ENCODE measurements at regions not wholly inside any gene's neighbourhood (a gene's known extent, or its start where the extent isn't known, plus 50 kb on each side); places are given as distances from the start of the nearest gene placed in this dataset.

- ChIA-PET POLR2A (no interaction called here), CTCF (no interaction called here)
- Histone ChIP-seq H3K36me3 (ENCODE audit: control insufficient read depth, insufficient read depth, low read length) (no peaks in the 10 kb centered on the region), H3K4me3 (ENCODE audit: low read depth, low read length) (no peak overlapping the region), H3K27me3 (ENCODE audit: control insufficient read depth, insufficient read depth, low read length) (no peaks in the 10 kb centered on the region)
- TF ChIP-seq, protein P1, sequence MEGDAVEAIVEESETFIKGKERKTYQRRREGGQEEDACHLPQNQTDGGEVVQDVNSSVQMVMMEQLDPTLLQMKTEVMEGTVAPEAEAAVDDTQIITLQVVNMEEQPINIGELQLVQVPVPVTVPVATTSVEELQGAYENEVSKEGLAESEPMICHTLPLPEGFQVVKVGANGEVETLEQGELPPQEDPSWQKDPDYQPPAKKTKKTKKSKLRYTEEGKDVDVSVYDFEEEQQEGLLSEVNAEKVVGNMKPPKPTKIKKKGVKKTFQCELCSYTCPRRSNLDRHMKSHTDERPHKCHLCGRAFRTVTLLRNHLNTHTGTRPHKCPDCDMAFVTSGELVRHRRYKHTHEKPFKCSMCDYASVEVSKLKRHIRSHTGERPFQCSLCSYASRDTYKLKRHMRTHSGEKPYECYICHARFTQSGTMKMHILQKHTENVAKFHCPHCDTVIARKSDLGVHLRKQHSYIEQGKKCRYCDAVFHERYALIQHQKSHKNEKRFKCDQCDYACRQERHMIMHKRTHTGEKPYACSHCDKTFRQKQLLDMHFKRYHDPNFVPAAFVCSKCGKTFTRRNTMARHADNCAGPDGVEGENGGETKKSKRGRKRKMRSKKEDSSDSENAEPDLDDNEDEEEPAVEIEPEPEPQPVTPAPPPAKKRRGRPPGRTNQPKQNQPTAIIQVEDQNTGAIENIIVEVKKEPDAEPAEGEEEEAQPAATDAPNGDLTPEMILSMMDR (IDR thresholded peaks at IDR 0.05; ENCODE audit: insufficient read depth, low read depth, low read length), result no peak
- DNase-seq (ENCODE audit: low read depth), result no peak
These were observed 371.4 kb downstream of the SV2B start for GRCh38 chr15:91471468-91471867.

- POLR2A ChIA-PET, result no interaction called here
- TF ChIP-seq, protein P1 (IDR thresholded peaks at IDR 0.05; ENCODE audit: insufficient read depth, low read depth, low read length), result no peak
- Histone ChIP-seq H3K4me3 (ENCODE audit: low read depth, low read length) (no peak overlapping the region), H3K36me3 (ENCODE audit: control insufficient read depth, insufficient read depth, low read length) (no peaks in the 10 kb centered on the region), H3K27me3 (ENCODE audit: control insufficient read depth, insufficient read depth, low read length) (no peaks in the 10 kb centered on the region)
- CTCF ChIA-PET, result no interaction called here
- no peak for DNase-seq (ENCODE audit: low read depth)
These were observed 372.3 kb downstream of the SV2B start for GRCh38 chr15:91472316-91472756.

- ChIA-PET POLR2A (no interaction called here), CTCF (no interaction called here)
- Histone ChIP-seq H3K27me3 (ENCODE audit: control insufficient read depth, insufficient read depth, low read length) (no peaks in the 10 kb centered on the region), H3K36me3 (ENCODE audit: control insufficient read depth, insufficient read depth, low read length) (no peaks in the 10 kb centered on the region), H3K4me3 (ENCODE audit: low read depth, low read length) (no peak overlapping the region)
- DNase-seq (ENCODE audit: low read depth), result no peak
- TF ChIP-seq, protein P1 (IDR thresholded peaks at IDR 0.05; ENCODE audit: insufficient read depth, low read depth, low read length), result no peak
These were observed 374.0 kb downstream of the SV2B start for GRCh38 chr15:91473894-91474545.

DNA sequence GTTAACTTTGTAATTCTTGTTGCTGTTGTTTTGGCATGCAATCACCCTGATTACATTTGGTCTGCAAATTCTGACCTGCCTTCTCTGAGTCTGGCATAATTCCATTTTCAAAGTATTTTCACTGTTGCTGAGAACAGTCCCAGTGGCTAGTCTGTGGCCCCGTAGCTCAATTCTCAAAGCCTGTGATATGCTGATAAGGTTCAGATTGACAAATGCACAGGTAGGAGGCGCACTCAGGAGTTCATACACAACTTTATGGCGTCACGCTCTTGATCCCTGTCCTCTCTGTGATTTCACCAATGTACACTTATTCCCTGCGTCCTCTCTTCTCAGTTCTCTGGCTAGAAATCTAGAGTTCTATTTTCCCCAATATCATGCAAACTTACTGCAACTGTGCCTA is 376.6 kb upstream of the SLCO3A1 start:
- CTCF ChIA-PET, result no interaction called here

DNA sequence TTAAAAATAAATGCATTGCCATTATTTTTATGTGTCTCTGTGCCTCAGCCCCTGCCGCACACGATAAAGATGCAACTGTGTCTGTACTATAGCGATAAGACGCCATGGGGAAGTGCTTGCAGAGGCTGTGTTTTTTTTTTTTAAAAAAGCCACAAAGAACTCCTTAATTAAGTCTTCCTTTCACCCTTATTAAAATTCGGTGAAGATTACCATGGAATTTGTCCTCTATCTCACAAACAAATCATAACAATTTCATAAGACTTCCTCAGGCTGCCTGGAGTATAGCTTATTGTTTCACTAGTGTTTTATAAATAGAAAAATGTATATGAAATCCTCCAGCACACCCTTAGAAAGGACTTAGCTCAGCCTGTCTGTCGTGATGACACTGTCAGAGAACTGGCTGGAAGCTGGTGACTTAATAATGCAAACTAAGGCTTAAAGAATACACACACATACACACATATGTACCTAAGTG is 374.8 kb upstream of the SLCO3A1 start:
- DNase-seq (ENCODE audit: low read depth), result no peak
- Histone ChIP-seq H3K36me3 (ENCODE audit: control insufficient read depth, insufficient read depth, low read length) (no peaks in the 10 kb centered on the region), H3K4me3 (ENCODE audit: low read depth, low read length) (no peak overlapping the region), H3K27me3 (ENCODE audit: control insufficient read depth, insufficient read depth, low read length) (no peaks in the 10 kb centered on the region)
- TF ChIP-seq, protein P1 (IDR thresholded peaks at IDR 0.05; ENCODE audit: insufficient read depth, low read depth, low read length), result no peak
- CTCF ChIA-PET, result no interaction called here
- POLR2A ChIA-PET, result no interaction called here

More for the DNA sequence above, 376.6 kb upstream of the SLCO3A1 start:
- Histone ChIP-seq H3K27me3 (ENCODE audit: control insufficient read depth, insufficient read depth, low read length) (no peaks in the 10 kb centered on the region), H3K36me3 (ENCODE audit: control insufficient read depth, insufficient read depth, low read length) (no peaks in the 10 kb centered on the region), H3K4me3 (ENCODE audit: low read depth, low read length) (no peak overlapping the region)
- DNase-seq (ENCODE audit: low read depth), result no peak
- TF ChIP-seq, protein P1 (IDR thresholded peaks at IDR 0.05; ENCODE audit: insufficient read depth, low read depth, low read length), result no peak
- POLR2A ChIA-PET, result no interaction called here
